ENCODE measurements at regions not wholly inside any gene's neighbourhood (a gene's known extent, or its start where the extent isn't known, plus 50 kb on each side); places are given as distances from the start of the nearest gene placed in this dataset.

GRCh38 chr10:57675125-57675524 is 592.6 kb downstream of the IPMK start:
- no peak for ATAC-seq
- intact Hi-C loops (cut with DNase I) = no loop called here
- DNase-seq = no peak

GRCh38 chr10:57673446-57673960 is 594.2 kb downstream of the IPMK start:
- no peaks in the 10 kb centered on the region for H3K9me3 ChIP-seq
- no peaks in the 10 kb centered on the region for H3K27me3 ChIP-seq (ENCODE audit: insufficient read depth in 3 of 3, low read length in 2 of 3)
- DNase-seq (no peak), ATAC-seq (no peak)
- H3K4me1 ChIP-seq = no peaks in the 10 kb centered on the region
- 72 to 76% (median 74%) methylated on average over 2 of the region's 2 CpGs for WGBS, 3 donors
- TF ChIP-seq, protein P1, sequence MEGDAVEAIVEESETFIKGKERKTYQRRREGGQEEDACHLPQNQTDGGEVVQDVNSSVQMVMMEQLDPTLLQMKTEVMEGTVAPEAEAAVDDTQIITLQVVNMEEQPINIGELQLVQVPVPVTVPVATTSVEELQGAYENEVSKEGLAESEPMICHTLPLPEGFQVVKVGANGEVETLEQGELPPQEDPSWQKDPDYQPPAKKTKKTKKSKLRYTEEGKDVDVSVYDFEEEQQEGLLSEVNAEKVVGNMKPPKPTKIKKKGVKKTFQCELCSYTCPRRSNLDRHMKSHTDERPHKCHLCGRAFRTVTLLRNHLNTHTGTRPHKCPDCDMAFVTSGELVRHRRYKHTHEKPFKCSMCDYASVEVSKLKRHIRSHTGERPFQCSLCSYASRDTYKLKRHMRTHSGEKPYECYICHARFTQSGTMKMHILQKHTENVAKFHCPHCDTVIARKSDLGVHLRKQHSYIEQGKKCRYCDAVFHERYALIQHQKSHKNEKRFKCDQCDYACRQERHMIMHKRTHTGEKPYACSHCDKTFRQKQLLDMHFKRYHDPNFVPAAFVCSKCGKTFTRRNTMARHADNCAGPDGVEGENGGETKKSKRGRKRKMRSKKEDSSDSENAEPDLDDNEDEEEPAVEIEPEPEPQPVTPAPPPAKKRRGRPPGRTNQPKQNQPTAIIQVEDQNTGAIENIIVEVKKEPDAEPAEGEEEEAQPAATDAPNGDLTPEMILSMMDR (IDR thresholded peaks at IDR 0.05) = no peak
- no peaks in the 10 kb centered on the region for H3K36me3 ChIP-seq (ENCODE audit: insufficient read depth in 1 of 2, low read depth in 1 of 2)
- H3K27ac ChIP-seq = no peak overlapping the region
- no peak overlapping the region for H3K4me3 ChIP-seq
- intact Hi-C loops (cut with DNase I) = no loop called here

More at GRCh38 chr10:57675125-57675524, 592.6 kb downstream of the IPMK start:
- H3K4me1 ChIP-seq = no peaks in the 10 kb centered on the region
- no peak overlapping the region for H3K27ac ChIP-seq
- H3K9me3 ChIP-seq = no peaks in the 10 kb centered on the region
- TF ChIP-seq, protein P1 (IDR thresholded peaks at IDR 0.05) = no peak
- H3K27me3 ChIP-seq (ENCODE audit: insufficient read depth in 3 of 3, low read length in 2 of 3) = no peaks in the 10 kb centered on the region
- no peaks in the 10 kb centered on the region for H3K36me3 ChIP-seq (ENCODE audit: insufficient read depth in 1 of 2, low read depth in 1 of 2)
- no peak overlapping the region for H3K4me3 ChIP-seq
- WGBS, 3 donors = 53 to 100% (median 94%) methylated on average over 1 of the region's 1 CpG

DNA sequence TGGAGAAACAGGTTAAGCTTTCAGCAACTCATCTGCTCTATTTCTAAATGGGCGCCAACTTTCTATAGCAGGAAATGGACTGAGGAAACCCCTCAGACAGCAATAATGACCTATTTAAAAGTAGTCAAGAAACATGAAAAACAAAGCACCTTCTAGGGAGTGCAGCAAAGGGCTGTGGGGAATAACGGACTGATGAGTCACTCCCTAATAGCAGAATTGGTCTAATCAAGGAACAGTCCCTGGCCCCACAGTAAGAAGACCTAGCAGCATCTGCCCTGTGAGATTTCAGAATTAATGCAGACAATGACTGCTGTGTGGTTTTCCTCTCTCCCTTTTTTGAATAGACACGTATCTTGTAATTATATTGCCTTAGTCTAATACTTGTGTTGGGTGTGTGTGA is 602.9 kb downstream of the IPMK start:
- 62 to 73% (median 73%) methylated on average over 3 of the region's 3 CpGs for WGBS, 3 donors

DNA sequence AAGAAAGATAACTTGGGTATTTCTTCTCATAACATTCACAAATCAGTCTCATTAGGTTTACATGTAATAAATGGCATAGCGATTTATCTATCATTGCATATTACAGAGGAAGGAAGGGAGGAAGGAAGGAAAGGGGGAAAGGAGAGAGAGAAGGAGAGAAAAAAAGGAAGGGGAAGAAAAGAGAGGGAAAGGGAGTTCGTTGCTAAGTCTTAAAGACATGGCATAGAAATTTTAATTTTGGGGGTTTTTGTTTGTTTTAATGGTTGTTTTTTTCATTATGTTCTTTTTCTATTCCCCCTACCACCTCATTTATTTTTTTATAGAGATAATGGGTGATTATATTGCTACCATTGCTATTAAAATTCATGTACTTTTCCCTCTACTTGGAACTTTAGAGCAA is 604.3 kb downstream of the IPMK start:
- TF ChIP-seq, protein P1 (IDR thresholded peaks at IDR 0.05) = no peak
- DNase-seq (no peak), ATAC-seq (no peak)
- intact Hi-C loops (cut with DNase I) = no loop called here
- 63 to 69% (median 64%) methylated on average over 2 of the region's 2 CpGs for WGBS, 3 donors
- H3K27me3 ChIP-seq (ENCODE audit: insufficient read depth in 3 of 3, low read length in 2 of 3) = no peaks in the 10 kb centered on the region
- H3K9me3 ChIP-seq = no peaks in the 10 kb centered on the region
- no peak overlapping the region for H3K27ac ChIP-seq
- no peaks in the 10 kb centered on the region for H3K4me1 ChIP-seq
- no peaks in the 10 kb centered on the region for H3K36me3 ChIP-seq (ENCODE audit: insufficient read depth in 1 of 2, low read depth in 1 of 2)
- no peak overlapping the region for H3K4me3 ChIP-seq

More for the DNA sequence above, 602.9 kb downstream of the IPMK start:
- TF ChIP-seq, protein P1 (IDR thresholded peaks at IDR 0.05) = no peak
- intact Hi-C loops (cut with DNase I) = no loop called here
- no peak for ATAC-seq
- Histone ChIP-seq H3K36me3 (ENCODE audit: insufficient read depth in 1 of 2, low read depth in 1 of 2) (no peaks in the 10 kb centered on the region), H3K9me3 (no peaks in the 10 kb centered on the region), H3K4me1 (no peaks in the 10 kb centered on the region), H3K27me3 (ENCODE audit: insufficient read depth in 3 of 3, low read length in 2 of 3) (no peaks in the 10 kb centered on the region), H3K27ac (no peak overlapping the region), H3K4me3 (no peak overlapping the region)
- DNase-seq = no peak

DNA sequence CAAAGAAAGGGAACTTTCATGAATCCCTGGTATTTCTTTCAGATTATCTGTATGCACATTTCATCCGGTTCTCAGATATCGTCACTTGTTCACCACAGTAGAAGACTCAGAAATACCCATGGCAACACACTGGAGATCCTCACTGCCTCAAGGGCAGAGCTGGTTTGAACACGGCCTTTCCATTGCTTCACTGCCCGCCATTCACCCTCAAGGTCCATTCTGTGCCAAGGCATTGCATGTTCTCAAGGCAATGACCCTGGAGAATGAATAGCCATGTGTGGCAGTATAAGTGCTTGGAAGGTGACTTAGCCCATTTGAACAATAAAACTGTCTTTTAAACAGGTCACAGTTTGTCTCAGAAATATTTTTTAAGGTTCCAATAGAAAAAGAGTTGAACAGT is 606.5 kb downstream of the IPMK start:
- TF ChIP-seq, protein P1 (IDR thresholded peaks at IDR 0.05) = no peak
- no peak overlapping the region for H3K4me3 ChIP-seq
- DNase-seq (peak in 1 of 2 donors; percentile 8), ATAC-seq (no peak)
- H3K4me1 ChIP-seq = no peaks in the 10 kb centered on the region
- intact Hi-C loops (cut with DNase I) = no loop called here
- H3K27me3 ChIP-seq (ENCODE audit: insufficient read depth in 3 of 3, low read length in 2 of 3) = no peaks in the 10 kb centered on the region
- no peaks in the 10 kb centered on the region for H3K9me3 ChIP-seq
- WGBS, 3 donors = 83 to 94% (median 87%) methylated on average over 4 of the region's 4 CpGs
- no peaks in the 10 kb centered on the region for H3K36me3 ChIP-seq (ENCODE audit: insufficient read depth in 1 of 2, low read depth in 1 of 2)
- H3K27ac ChIP-seq = no peak overlapping the region
